OCI-LY1 (cell line): ENCODE measurements at regions not wholly inside any gene's neighbourhood (a gene's known extent, or its start where the extent isn't known, plus 50 kb on each side); places are given as distances from the start of the nearest gene placed in this dataset.

Experiments used
- H2AFZ ChIP-seq: fragments of 200-600 bp; sonication (generic), shearing (Covaris generic); 2 replicates; pipeline ENCODE4 v1.6.0; 2014; ENCODE audit warnings: antibody characterized with exemption, mild to moderate bottlenecking, low read length
- H3F3A ChIP-seq: fragments of 200-600 bp; sonication (generic), shearing (Covaris generic); 2 replicates; pipeline ENCODE4 v1.6.0; 2014; ENCODE audit warnings: mild to moderate bottlenecking, antibody characterized with exemption, low read length, moderate library complexity; ENCODE audit not compliant: insufficient read depth
- H3K27ac ChIP-seq: fragments of 200-600 bp; sonication (generic); 2 replicates; pipeline ENCODE4 v1.5.1; 2014; ENCODE audit warnings: low read length, mixed run types, mild to moderate bottlenecking, low read depth; ENCODE audit not compliant: poor library complexity, severe bottlenecking
- H3K27me3 ChIP-seq: fragments of 200-600 bp; sonication (generic); 2 replicates; pipeline ENCODE4 v1.6.0; 2014; ENCODE audit warnings: antibody characterized with exemption, mild to moderate bottlenecking, low read length, moderate library complexity; ENCODE audit not compliant: insufficient read depth
- H3K36me3 ChIP-seq: fragments of 200-600 bp; sonication (generic); 2 replicates; pipeline ENCODE4 v1.6.1; 2014; ENCODE audit warnings: mild to moderate bottlenecking, antibody characterized with exemption, low read length, moderate library complexity, mixed read lengths; ENCODE audit not compliant: insufficient read depth
- H3K4me1 ChIP-seq: fragments of 200-600 bp; sonication (generic); 2 replicates; pipeline ENCODE4 v1.5.1; 2014; ENCODE audit warnings: mild to moderate bottlenecking, low read length, moderate library complexity; ENCODE audit not compliant: insufficient read depth, severe bottlenecking
- H3K4me2 ChIP-seq: fragments of 200-600 bp; sonication (generic), shearing (Covaris generic); 2 replicates; pipeline ENCODE4 v1.6.1; 2014; ENCODE audit warnings: low read length
- H3K4me3 ChIP-seq: fragments of 200-600 bp; sonication (generic); 2 replicates; pipeline ENCODE4 v1.5.1; 2014; ENCODE audit warnings: low read length, low read depth, mild to moderate bottlenecking, mixed read lengths; ENCODE audit not compliant: poor library complexity, severe bottlenecking
- H3K79me2 ChIP-seq: fragments of 200-600 bp; shearing (Covaris generic); 2 replicates; pipeline ENCODE4 v1.6.1; 2016; ENCODE audit warnings: mixed run types, low read length, mixed read lengths; ENCODE audit not compliant: insufficient read depth
- H3K9ac ChIP-seq: fragments of 200-600 bp; sonication (generic), shearing (Covaris generic); 2 replicates; pipeline ENCODE4 v1.6.1; 2014; ENCODE audit warnings: mild to moderate bottlenecking, low read length, mixed read lengths
- H3K9me2 ChIP-seq: fragments of 200-600 bp; sonication (generic), shearing (Covaris generic); 2 replicates; pipeline ENCODE4 v1.6.1; 2014; ENCODE audit warnings: low read depth, mild to moderate bottlenecking, low read length, mixed read lengths
- H3K9me3 ChIP-seq: fragments of 200-600 bp; shearing (Covaris generic); 2 replicates; pipeline ENCODE4 v1.6.1; 2014; ENCODE audit warnings: low read length, mixed read lengths
- H4K20me1 ChIP-seq: fragments of 200-600 bp; sonication (generic), shearing (Covaris generic); 2 replicates; pipeline ENCODE4 v1.6.0; 2016; ENCODE audit warnings: mild to moderate bottlenecking, low read length; ENCODE audit not compliant: insufficient read depth
- CTCF ChIP-seq: fragments of 200-600 bp; sonication (generic), shearing (Covaris generic); IDR thresholded peaks from 2 replicates; pipeline ENCODE4 v1.5.1; 2017; ENCODE audit warnings: mild to moderate bottlenecking, antibody characterized with exemption, low read length, moderate library complexity, mixed read lengths
- EZH2 ChIP-seq: fragments of 200-600 bp; sonication (generic), shearing (Covaris generic); IDR thresholded peaks from 2 replicates; pipeline ENCODE4 v1.8.0; 2017; ENCODE audit warnings: borderline replicate concordance, mixed run types, mild to moderate bottlenecking, antibody characterized with exemption, low read length, moderate library complexity, mixed read lengths

- H3K36me3 ChIP-seq = no peaks in the 10 kb centered on the region
- H3K9me2 ChIP-seq = no peaks in the 10 kb centered on the region
- H3K4me1 ChIP-seq = no peaks in the 10 kb centered on the region
- no peaks in the 10 kb centered on the region for H3K9me3 ChIP-seq
- no peaks in the 10 kb centered on the region for H3K27me3 ChIP-seq
- H3K4me2 ChIP-seq = no peak overlapping the region
- H4K20me1 ChIP-seq = no peaks in the 10 kb centered on the region
- no peak overlapping the region for H2AFZ ChIP-seq
- H3F3A ChIP-seq = no peaks in the 10 kb centered on the region
- H3K27ac ChIP-seq = no peak overlapping the region
- no peaks in the 10 kb centered on the region for H3K79me2 ChIP-seq
- no peak overlapping the region for H3K9ac ChIP-seq
- no peak overlapping the region for H3K4me3 ChIP-seq
- TF ChIP-seq EZH2 = no peak
- no peak for TF ChIP-seq CTCF
Observed at GRCh38 chr4:45327544-45327943, 601.2 kb upstream of the GNPDA2 start.

GRCh38 chr4:45324455-45325417, 598.4 kb upstream of the GNPDA2 start:
- no peaks in the 10 kb centered on the region for H3K4me1 ChIP-seq
- no peak overlapping the region for H2AFZ ChIP-seq
- H3K9me3 ChIP-seq = no peaks in the 10 kb centered on the region
- no peaks in the 10 kb centered on the region for H3K79me2 ChIP-seq
- no peak overlapping the region for H3K4me3 ChIP-seq
- TF ChIP-seq EZH2 (no peak), CTCF (no peak)
- H3K36me3 ChIP-seq = no peaks in the 10 kb centered on the region
- no peak overlapping the region for H3K4me2 ChIP-seq
- H4K20me1 ChIP-seq = no peaks in the 10 kb centered on the region
- H3K9ac ChIP-seq = no peak overlapping the region
- no peaks in the 10 kb centered on the region for H3K27me3 ChIP-seq
- H3K9me2 ChIP-seq = no peaks in the 10 kb centered on the region
- H3K27ac ChIP-seq = no peak overlapping the region
- no peaks in the 10 kb centered on the region for H3F3A ChIP-seq

GRCh38 chr4:45323453-45324058, 597.2 kb upstream of the GNPDA2 start:
- no peaks in the 10 kb centered on the region for H3K9me2 ChIP-seq
- no peaks in the 10 kb centered on the region for H3K36me3 ChIP-seq
- H3K4me1 ChIP-seq = no peaks in the 10 kb centered on the region
- no peak overlapping the region for H3K4me3 ChIP-seq
- H2AFZ ChIP-seq = no peak overlapping the region
- no peaks in the 10 kb centered on the region for H3K9me3 ChIP-seq
- H3K27ac ChIP-seq = no peak overlapping the region
- TF ChIP-seq CTCF (no peak), EZH2 (no peak)
- H3K4me2 ChIP-seq = no peak overlapping the region
- H3F3A ChIP-seq = no peaks in the 10 kb centered on the region
- H3K9ac ChIP-seq = no peak overlapping the region
- H3K79me2 ChIP-seq = no peaks in the 10 kb centered on the region
- H4K20me1 ChIP-seq = no peaks in the 10 kb centered on the region
- H3K27me3 ChIP-seq = no peaks in the 10 kb centered on the region
